ENCODE measurements at regions not wholly inside any gene's neighbourhood (a gene's known extent, or its start where the extent isn't known, plus 50 kb on each side); places are given as distances from the start of the nearest gene placed in this dataset.

GRCh38 chr5:101678481-101679193 lies 617.4 kb downstream of the SLCO4C1 start:
- H3K27me3 ChIP-seq (ENCODE audit: control insufficient read depth in 4 of 4, insufficient read depth in 4 of 4, low read length in 3 of 4) = peaks cover 0 to 6% (median 0%) of the 10 kb centered on the region in 4 donors
- no peaks in the 10 kb centered on the region for H3K36me3 ChIP-seq (ENCODE audit: control insufficient read depth in 4 of 4, insufficient read depth in 3 of 4, low read depth in 1 of 4, low read length in 3 of 4)
- peak; percentile 66 for DNase-seq (ENCODE audit: low spot score)
- H3K9me3 ChIP-seq (ENCODE audit: control insufficient read depth in 4 of 4, low read length in 3 of 4) = no peaks in the 10 kb centered on the region
- H3K4me1 ChIP-seq (ENCODE audit: control insufficient read depth in 4 of 4, insufficient read depth in 4 of 4, low read length in 3 of 4) = peaks cover 0 to 4% (median 1%) of the 10 kb centered on the region in 4 donors
- no peak overlapping the region for H3K4me3 ChIP-seq (ENCODE audit: low read depth in 1 of 3, low read length in 3 of 3)
- TF ChIP-seq MAX (IDR thresholded peaks at IDR 0.05) (no peak), JUND (IDR thresholded peaks at IDR 0.05) (no peak), YY1 (IDR thresholded peaks at IDR 0.05) (no peak), RAD21 (IDR thresholded peaks at IDR 0.05) (peak; percentile 79 to 83), SP1 (IDR thresholded peaks at IDR 0.05) (no peak), TAF1 (conservative IDR thresholded peaks at IDR 0.05) (no peak), CTCF (IDR thresholded peaks at IDR 0.05; ENCODE audit: low read depth, low read length, missing input control) (peak; percentile 89), GABPA (IDR thresholded peaks at IDR 0.05 in 1 of 2, conservative IDR thresholded peaks at IDR 0.05 in 1 of 2) (no peak), ATF3 (IDR thresholded peaks at IDR 0.05) (no peak), ZBTB33 (IDR thresholded peaks at IDR 0.05) (no peak), HNF4A (conservative IDR thresholded peaks at IDR 0.05) (no peak), NR2F2 (IDR thresholded peaks at IDR 0.05) (no peak), HNF4G (IDR thresholded peaks at IDR 0.05) (no peak), FOXA2 (IDR thresholded peaks at IDR 0.05) (no peak), EGR1 (IDR thresholded peaks at IDR 0.05; ENCODE audit: low read depth in 2 of 2) (no peak), RXRA (IDR thresholded peaks at IDR 0.05) (no peak)
- TF ChIP-seq, protein P1, sequence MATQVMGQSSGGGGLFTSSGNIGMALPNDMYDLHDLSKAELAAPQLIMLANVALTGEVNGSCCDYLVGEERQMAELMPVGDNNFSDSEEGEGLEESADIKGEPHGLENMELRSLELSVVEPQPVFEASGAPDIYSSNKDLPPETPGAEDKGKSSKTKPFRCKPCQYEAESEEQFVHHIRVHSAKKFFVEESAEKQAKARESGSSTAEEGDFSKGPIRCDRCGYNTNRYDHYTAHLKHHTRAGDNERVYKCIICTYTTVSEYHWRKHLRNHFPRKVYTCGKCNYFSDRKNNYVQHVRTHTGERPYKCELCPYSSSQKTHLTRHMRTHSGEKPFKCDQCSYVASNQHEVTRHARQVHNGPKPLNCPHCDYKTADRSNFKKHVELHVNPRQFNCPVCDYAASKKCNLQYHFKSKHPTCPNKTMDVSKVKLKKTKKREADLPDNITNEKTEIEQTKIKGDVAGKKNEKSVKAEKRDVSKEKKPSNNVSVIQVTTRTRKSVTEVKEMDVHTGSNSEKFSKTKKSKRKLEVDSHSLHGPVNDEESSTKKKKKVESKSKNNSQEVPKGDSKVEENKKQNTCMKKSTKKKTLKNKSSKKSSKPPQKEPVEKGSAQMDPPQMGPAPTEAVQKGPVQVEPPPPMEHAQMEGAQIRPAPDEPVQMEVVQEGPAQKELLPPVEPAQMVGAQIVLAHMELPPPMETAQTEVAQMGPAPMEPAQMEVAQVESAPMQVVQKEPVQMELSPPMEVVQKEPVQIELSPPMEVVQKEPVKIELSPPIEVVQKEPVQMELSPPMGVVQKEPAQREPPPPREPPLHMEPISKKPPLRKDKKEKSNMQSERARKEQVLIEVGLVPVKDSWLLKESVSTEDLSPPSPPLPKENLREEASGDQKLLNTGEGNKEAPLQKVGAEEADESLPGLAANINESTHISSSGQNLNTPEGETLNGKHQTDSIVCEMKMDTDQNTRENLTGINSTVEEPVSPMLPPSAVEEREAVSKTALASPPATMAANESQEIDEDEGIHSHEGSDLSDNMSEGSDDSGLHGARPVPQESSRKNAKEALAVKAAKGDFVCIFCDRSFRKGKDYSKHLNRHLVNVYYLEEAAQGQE (IDR thresholded peaks at IDR 0.05) = no peak
- peak overlapping the region in 1 of 2 donors; percentile 27 for H3K9ac ChIP-seq (ENCODE audit: low read depth in 1 of 2, low read length in 2 of 2)
- H3K27ac ChIP-seq (ENCODE audit: low read depth in 1 of 2, low read length in 2 of 2) = no peak overlapping the region
- 8% methylated on average over 7 of the region's 7 CpGs for WGBS

All from liver (tissue), 8 donors.